ENCODE measurements at regions not wholly inside any gene's neighbourhood (a gene's known extent, or its start where the extent isn't known, plus 50 kb on each side); places are given as distances from the start of the nearest gene placed in this dataset.

DNA sequence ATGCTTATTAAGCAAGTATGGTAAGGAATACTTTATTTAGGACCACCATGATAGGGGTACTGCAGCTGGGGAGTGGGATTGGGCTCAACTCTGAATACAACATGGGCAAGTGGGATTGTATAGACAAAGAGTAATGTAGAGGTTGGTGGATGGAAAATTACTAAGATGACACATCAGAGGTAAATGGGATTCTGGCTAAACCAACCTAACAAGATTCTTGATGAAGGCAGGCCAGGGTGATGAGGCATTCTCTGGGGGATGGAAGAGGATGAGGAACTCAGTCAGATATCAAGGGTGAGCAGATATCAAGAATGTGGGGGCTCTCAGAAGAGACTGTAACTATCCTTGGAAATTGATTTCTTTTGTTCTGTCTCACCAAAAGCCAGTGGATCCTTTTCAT lies 107.2 kb downstream of the NMUR2 start:
- H3K4me1 Mint-ChIP-seq: no peaks in the 10 kb centered on the region
- no peak for ATAC-seq (replicated peaks; ENCODE audit: extremely low read depth, poor library complexity, severe bottlenecking)

DNA sequence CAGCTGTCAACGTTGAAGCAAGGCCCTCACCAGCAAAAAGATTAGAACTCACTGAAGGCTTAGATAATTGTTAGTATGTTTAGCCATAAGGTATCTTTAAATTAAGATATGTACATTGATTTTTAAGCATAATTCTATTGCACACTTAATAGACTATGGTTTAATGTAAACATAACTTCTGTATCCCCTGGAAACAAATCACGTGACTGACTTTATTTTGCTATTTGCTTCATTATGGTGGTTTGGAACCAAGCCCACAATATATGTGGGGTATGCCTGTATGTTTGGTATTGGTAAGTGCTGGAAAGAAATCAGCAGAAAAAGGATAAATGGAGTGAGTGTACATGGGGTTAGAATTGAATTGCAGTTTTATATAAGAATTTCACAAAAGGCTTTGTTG lies 111.9 kb downstream of the NMUR2 start:
- DNase-seq (ENCODE audit: low spot score in 2 of 2): no peak
- Mint-ChIP-seq H3K27me3 (no peaks in the 10 kb centered on the region), H3K4me3 (no peak overlapping the region), H3K36me3 (ENCODE audit: insufficient read depth) (no peaks in the 10 kb centered on the region), H3K27ac (ENCODE audit: low read depth) (no peak overlapping the region), H3K4me1 (no peaks in the 10 kb centered on the region), H3K9me3 (no peaks in the 10 kb centered on the region)
- ATAC-seq (replicated peaks; ENCODE audit: extremely low read depth, poor library complexity, severe bottlenecking): no peak

More for the DNA sequence above, 107.2 kb downstream of the NMUR2 start:
- Mint-ChIP-seq H3K27me3 (no peaks in the 10 kb centered on the region), H3K4me3 (no peak overlapping the region), H3K36me3 (ENCODE audit: insufficient read depth) (peaks cover 1% of the 10 kb centered on the region), H3K27ac (ENCODE audit: low read depth) (no peak overlapping the region), H3K9me3 (no peaks in the 10 kb centered on the region)
- DNase-seq (ENCODE audit: low spot score in 2 of 2): no peak

DNA sequence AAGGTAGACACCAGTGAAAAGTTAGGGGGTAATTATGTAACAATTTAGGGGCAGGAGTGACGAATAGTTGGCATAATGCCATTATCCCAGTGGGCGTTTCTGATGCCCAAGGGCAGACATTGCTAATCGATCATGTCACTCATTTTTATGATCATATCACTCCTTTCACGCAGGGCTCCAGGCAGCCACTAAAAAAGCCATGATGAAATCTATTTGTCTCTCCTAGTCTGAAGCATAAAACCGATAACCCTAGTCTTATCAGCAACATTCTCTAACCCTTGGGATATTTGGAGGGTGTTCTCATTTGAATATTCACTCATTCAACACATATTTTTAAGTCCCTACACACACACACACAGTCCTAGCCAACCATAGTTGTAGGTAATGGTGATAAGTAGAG lies 114.9 kb downstream of the NMUR2 start:
- Mint-ChIP-seq H3K4me3 (no peak overlapping the region), H3K9me3 (no peaks in the 10 kb centered on the region), H3K36me3 (ENCODE audit: insufficient read depth) (no peaks in the 10 kb centered on the region), H3K4me1 (no peaks in the 10 kb centered on the region), H3K27ac (ENCODE audit: low read depth) (no peak overlapping the region), H3K27me3 (peaks cover 2% of the 10 kb centered on the region)
- ATAC-seq (replicated peaks; ENCODE audit: extremely low read depth, poor library complexity, severe bottlenecking) (no peak), DNase-seq (ENCODE audit: low spot score in 2 of 2) (no peak)

DNA sequence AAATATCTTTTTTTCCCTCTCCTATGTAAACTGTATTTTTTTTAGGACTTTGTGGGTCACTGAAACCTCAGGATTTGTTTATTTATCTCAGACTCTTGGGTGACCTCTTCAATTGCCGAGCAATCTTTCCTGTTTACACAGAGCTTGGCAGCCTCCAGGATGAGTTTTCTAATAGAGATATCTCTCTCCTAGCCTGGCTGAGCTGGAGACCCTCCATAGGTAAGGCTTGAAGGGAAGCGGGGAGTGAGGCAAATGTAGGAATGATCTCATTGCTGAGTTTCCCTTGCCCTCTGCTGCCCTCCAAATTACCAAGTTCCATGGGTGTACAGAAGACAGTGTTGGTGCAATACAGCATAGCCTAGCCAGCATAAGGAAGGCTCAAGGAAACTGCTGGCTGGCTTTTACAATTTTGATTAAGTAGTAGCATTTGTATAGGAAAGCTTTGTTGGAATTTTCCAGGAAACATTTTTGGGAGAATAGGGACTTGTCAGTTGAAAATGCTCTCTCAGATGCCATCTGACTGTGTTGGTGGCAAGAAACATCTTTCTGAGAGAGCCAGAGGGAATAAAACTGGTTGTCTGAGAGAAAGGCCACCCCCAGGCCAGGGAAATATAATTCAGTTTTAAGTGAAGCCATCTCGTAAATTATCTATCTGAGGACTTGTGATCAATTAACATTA lies 116.0 kb downstream of the NMUR2 start:
- ATAC-seq (replicated peaks; ENCODE audit: extremely low read depth, poor library complexity, severe bottlenecking) (no peak), DNase-seq (ENCODE audit: low spot score in 2 of 2) (no peak)
- Mint-ChIP-seq H3K27me3 (peaks cover 13% of the 10 kb centered on the region), H3K27ac (ENCODE audit: low read depth) (no peak overlapping the region), H3K36me3 (ENCODE audit: insufficient read depth) (no peaks in the 10 kb centered on the region), H3K4me3 (no peak overlapping the region), H3K4me1 (no peaks in the 10 kb centered on the region), H3K9me3 (no peaks in the 10 kb centered on the region)

DNA sequence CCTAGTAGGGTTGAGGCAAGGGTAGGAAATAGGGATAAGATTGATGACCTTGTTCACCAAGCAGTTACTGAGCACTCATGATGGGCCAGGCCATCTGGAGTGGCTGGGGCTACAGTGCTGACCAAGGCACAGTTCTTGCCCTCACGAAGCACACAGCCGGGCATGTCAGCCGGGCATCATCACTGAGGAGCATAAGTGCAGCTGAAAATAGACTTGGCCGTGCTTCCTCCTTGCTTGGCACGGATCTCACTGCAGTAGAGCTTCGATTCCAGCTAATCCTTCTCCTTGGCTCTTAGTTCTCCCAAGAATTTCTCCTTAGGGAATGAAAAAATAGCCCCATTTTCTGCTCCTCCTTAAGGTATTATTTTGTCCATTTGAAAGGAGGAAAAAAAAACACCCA lies 116.6 kb downstream of the NMUR2 start:
- no peak overlapping the region for H3K4me3 Mint-ChIP-seq
- no peaks in the 10 kb centered on the region for H3K9me3 Mint-ChIP-seq

DNA sequence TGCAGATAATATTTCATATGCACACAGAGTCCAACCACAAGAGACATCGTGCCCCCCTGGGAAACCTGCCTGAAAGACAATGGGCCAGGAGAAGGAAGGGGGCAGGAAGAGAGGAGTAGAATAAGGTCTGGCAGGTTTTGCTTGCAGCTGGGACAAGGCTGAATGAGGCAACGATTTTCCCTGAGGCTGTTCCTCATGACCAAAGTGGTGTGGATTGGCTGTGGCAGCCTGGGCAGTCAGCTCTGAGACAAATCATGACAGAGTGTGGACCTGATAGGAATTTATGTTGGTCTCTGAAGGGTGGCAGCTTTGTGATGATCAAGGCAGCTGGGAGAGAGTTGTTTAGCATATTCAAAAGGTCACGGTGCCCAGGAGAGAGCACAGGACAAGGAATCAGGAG lies 119.3 kb downstream of the NMUR2 start:
- Mint-ChIP-seq H3K27ac (ENCODE audit: low read depth) (no peak overlapping the region), H3K4me1 (no peaks in the 10 kb centered on the region), H3K9me3 (no peaks in the 10 kb centered on the region), H3K27me3 (peaks cover 17% of the 10 kb centered on the region), H3K4me3 (no peak overlapping the region), H3K36me3 (ENCODE audit: insufficient read depth) (no peaks in the 10 kb centered on the region)
- ATAC-seq (replicated peaks; ENCODE audit: extremely low read depth, poor library complexity, severe bottlenecking) (no peak), DNase-seq (ENCODE audit: low spot score in 2 of 2) (no peak)

More for the DNA sequence above, 116.6 kb downstream of the NMUR2 start:
- Mint-ChIP-seq H3K4me1 (no peaks in the 10 kb centered on the region), H3K27ac (ENCODE audit: low read depth) (no peak overlapping the region), H3K36me3 (ENCODE audit: insufficient read depth) (no peaks in the 10 kb centered on the region), H3K27me3 (peaks cover 17% of the 10 kb centered on the region)
- DNase-seq (ENCODE audit: low spot score in 2 of 2) (no peak), ATAC-seq (replicated peaks; ENCODE audit: extremely low read depth, poor library complexity, severe bottlenecking) (no peak)

- no peak overlapping the region for H3K4me3 Mint-ChIP-seq
- no peaks in the 10 kb centered on the region for H3K9me3 Mint-ChIP-seq
- ATAC-seq (replicated peaks; ENCODE audit: extremely low read depth, poor library complexity, severe bottlenecking) (no peak), DNase-seq (ENCODE audit: low spot score in 2 of 2) (no peak)
- H3K27me3 Mint-ChIP-seq: peaks cover 17% of the 10 kb centered on the region
- no peaks in the 10 kb centered on the region for H3K36me3 Mint-ChIP-seq (ENCODE audit: insufficient read depth)
- H3K4me1 Mint-ChIP-seq: no peaks in the 10 kb centered on the region
- H3K27ac Mint-ChIP-seq (ENCODE audit: low read depth): no peak overlapping the region
Observed at GRCh38 chr5:152282331-152282730, 122.7 kb downstream of the NMUR2 start.

DNA sequence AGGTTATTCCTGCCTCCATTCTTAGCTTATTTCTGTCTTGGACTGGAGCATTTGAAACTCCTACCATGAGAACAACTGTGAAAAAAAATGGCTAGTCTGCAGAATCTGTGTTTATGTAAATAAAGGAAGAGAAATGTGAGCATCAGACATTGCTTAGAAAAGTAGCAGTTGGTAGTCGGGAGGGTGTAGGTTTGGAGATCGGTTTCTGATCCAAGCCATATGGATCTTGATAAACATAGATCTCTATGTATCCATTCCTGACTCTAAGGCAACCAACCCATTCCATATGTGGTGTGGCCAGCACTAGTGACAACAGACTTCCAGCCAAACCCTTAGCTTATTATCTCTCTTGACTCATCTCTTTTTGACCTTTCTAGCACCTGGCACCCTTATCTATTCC lies 127.1 kb downstream of the NMUR2 start:
- Mint-ChIP-seq H3K4me1 (no peaks in the 10 kb centered on the region), H3K4me3 (no peak overlapping the region), H3K36me3 (ENCODE audit: insufficient read depth) (no peaks in the 10 kb centered on the region), H3K27ac (ENCODE audit: low read depth) (no peak overlapping the region), H3K27me3 (no peaks in the 10 kb centered on the region), H3K9me3 (no peaks in the 10 kb centered on the region)
- ATAC-seq (replicated peaks; ENCODE audit: extremely low read depth, poor library complexity, severe bottlenecking): no peak
- no peak for DNase-seq (ENCODE audit: low spot score in 2 of 2)

- DNase-seq (ENCODE audit: low spot score in 2 of 2): no peak
- no peak overlapping the region for H3K4me3 Mint-ChIP-seq
- H3K36me3 Mint-ChIP-seq (ENCODE audit: insufficient read depth): no peaks in the 10 kb centered on the region
- H3K27me3 Mint-ChIP-seq: no peaks in the 10 kb centered on the region
- no peak for ATAC-seq (replicated peaks; ENCODE audit: extremely low read depth, poor library complexity, severe bottlenecking)
- no peaks in the 10 kb centered on the region for H3K9me3 Mint-ChIP-seq
- H3K27ac Mint-ChIP-seq (ENCODE audit: low read depth): no peak overlapping the region
- no peaks in the 10 kb centered on the region for H3K4me1 Mint-ChIP-seq
Observed at GRCh38 chr5:152274224-152274623, 130.9 kb downstream of the NMUR2 start.

DNA sequence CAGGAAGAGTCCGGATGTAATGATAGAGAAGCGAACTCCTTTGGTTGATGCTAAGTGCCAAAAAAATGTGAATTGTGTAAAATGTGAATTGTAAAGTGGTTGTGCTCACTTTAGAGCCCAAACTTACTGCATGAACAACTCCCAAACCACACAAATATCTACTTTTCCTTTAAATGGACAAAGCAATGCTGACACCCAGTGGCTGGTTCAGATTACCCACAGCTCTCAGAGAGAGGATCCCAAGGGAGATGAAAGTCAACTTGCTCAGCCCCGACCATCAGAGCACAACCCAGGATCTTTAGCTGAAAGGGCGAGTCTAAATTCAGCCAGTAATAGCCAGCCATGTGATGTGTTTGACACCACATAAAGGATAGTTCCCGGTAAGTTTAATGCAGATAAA lies 133.7 kb downstream of the NMUR2 start:
- Mint-ChIP-seq H3K9me3 (no peaks in the 10 kb centered on the region), H3K4me1 (no peaks in the 10 kb centered on the region), H3K4me3 (no peak overlapping the region), H3K27me3 (no peaks in the 10 kb centered on the region), H3K36me3 (ENCODE audit: insufficient read depth) (no peaks in the 10 kb centered on the region), H3K27ac (ENCODE audit: low read depth) (no peak overlapping the region)
- no peak for ATAC-seq (replicated peaks; ENCODE audit: extremely low read depth, poor library complexity, severe bottlenecking)
- no peak for DNase-seq (ENCODE audit: low spot score in 2 of 2)

DNA sequence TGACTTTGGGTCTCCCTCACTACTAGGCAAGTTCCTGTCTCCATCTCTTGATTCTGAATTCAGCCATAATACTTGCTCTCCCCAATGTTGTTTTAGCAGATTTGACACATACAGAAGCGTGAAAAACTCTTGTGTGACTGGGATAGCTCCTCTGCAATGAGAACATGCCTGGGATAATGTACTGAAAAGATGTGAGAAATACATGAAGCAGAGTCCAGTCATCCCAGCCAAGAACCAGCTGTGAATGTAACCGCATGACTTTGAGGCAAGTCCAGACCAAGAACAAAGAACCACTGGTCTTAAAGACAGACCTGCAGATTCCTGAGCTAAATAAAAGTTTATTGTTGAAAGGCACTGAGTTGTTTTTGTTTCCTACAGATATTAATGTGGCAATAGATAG lies 135.0 kb downstream of the NMUR2 start:
- H3K9me3 Mint-ChIP-seq: no peaks in the 10 kb centered on the region
- H3K27me3 Mint-ChIP-seq: no peaks in the 10 kb centered on the region
- H3K4me1 Mint-ChIP-seq: no peaks in the 10 kb centered on the region

DNA sequence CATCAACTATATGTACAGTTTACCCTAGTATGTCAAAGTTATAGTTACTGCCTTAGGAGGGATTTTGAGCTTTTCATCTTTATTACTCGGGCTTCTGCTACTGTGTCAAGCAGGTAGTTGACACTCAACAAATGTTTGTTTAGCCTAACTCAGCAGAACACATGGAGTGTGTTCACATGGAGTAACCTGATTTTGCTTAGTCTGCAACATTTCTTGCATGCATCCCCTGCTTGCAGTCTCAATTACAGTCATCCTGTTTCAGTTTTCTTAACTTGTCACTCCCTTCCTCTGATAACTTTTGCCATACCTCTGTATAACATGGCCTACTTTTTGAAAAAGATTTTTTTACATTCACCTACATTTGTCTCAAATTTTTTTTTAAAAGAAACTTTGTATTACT lies 135.5 kb downstream of the NMUR2 start:
- Mint-ChIP-seq H3K36me3 (ENCODE audit: insufficient read depth) (no peaks in the 10 kb centered on the region), H3K4me3 (no peak overlapping the region), H3K4me1 (no peaks in the 10 kb centered on the region), H3K9me3 (no peaks in the 10 kb centered on the region), H3K27me3 (no peaks in the 10 kb centered on the region), H3K27ac (ENCODE audit: low read depth) (no peak overlapping the region)
- DNase-seq (ENCODE audit: low spot score in 2 of 2) (no peak), ATAC-seq (replicated peaks; ENCODE audit: extremely low read depth, poor library complexity, severe bottlenecking) (no peak)

More for the DNA sequence above, 135.0 kb downstream of the NMUR2 start:
- Mint-ChIP-seq H3K4me3 (no peak overlapping the region), H3K27ac (ENCODE audit: low read depth) (no peak overlapping the region), H3K36me3 (ENCODE audit: insufficient read depth) (no peaks in the 10 kb centered on the region)
- ATAC-seq (replicated peaks; ENCODE audit: extremely low read depth, poor library complexity, severe bottlenecking) (no peak), DNase-seq (ENCODE audit: low spot score in 2 of 2) (no peak)

- H3K27ac Mint-ChIP-seq (ENCODE audit: low read depth): no peak overlapping the region
- H3K4me1 Mint-ChIP-seq: no peaks in the 10 kb centered on the region
- ATAC-seq (replicated peaks; ENCODE audit: extremely low read depth, poor library complexity, severe bottlenecking): no peak
- no peaks in the 10 kb centered on the region for H3K27me3 Mint-ChIP-seq
- DNase-seq (ENCODE audit: low spot score in 2 of 2): no peak
- no peaks in the 10 kb centered on the region for H3K36me3 Mint-ChIP-seq (ENCODE audit: insufficient read depth)
- no peak overlapping the region for H3K4me3 Mint-ChIP-seq
- H3K9me3 Mint-ChIP-seq: no peaks in the 10 kb centered on the region
Observed at GRCh38 chr5:152264645-152265254, 140.3 kb downstream of the NMUR2 start.

Measured in central memory CD8-positive, alpha-beta T cell (primary cell).